ENCODE measurements at regions not wholly inside any gene's neighbourhood (a gene's known extent, or its start where the extent isn't known, plus 50 kb on each side); places are given as distances from the start of the nearest gene placed in this dataset.

DNA sequence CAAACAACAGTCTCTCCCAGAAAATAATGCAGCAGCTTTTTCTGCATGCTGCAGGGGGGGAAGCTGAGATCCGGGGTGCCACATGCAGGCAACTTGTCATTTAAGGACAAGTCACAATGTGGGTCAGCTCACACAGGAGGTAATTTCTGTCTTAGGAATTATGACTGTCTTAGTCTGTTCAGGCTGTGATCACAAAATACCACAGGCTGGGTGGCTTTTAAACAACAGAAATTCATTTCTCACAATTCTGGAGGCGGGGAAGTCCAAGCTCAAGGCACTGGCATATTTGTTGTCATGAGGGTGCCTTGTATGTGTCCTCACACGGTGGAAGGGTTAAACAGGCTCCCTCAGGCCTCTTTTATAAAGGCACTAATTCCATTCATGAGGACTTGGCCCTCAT is 127.7 kb downstream of the DIRAS2 start:
- H4K12ac ChIP-seq (ENCODE audit: low read depth, low read length) = no peak overlapping the region
- H3K14ac ChIP-seq (ENCODE audit: low read length) = no peak overlapping the region
- no peaks in the 10 kb centered on the region for H3K36me3 ChIP-seq (ENCODE audit: control insufficient read depth in 1 of 2, insufficient read depth in 2 of 2, low read length in 2 of 2)
- H3K79me2 ChIP-seq (ENCODE audit: control insufficient read depth, insufficient read depth, low read length, poor library complexity) = no peaks in the 10 kb centered on the region
- no peak overlapping the region for H2AK5ac ChIP-seq (ENCODE audit: low read length)
- no peaks in the 10 kb centered on the region for H3K27me3 ChIP-seq (ENCODE audit: insufficient read depth, low read length)
- H4K91ac ChIP-seq (ENCODE audit: low read depth, low read length) = no peak overlapping the region
- no peak overlapping the region for H3K9ac ChIP-seq (ENCODE audit: low read length)
- H3K27ac ChIP-seq (ENCODE audit: low read depth, low read length) = no peak overlapping the region
- DNase-seq = peak; percentile 24 to 68
- H3K4ac ChIP-seq (ENCODE audit: low read depth, low read length) = no peak overlapping the region
- no peak overlapping the region for H3K4me3 ChIP-seq (ENCODE audit: low read depth, low read length)
- H3K4me2 ChIP-seq (ENCODE audit: low read length) = no peak overlapping the region
- H3K23ac ChIP-seq (ENCODE audit: low read length) = no peak overlapping the region
- H2BK120ac ChIP-seq (ENCODE audit: insufficient read depth, low read length, poor library complexity) = no peak overlapping the region
- H2AFZ ChIP-seq (ENCODE audit: insufficient read depth, low read length, poor library complexity) = no peak overlapping the region
- no peak overlapping the region for H2BK5ac ChIP-seq (ENCODE audit: low read depth, low read length, poor library complexity)
- H3K9me3 ChIP-seq (ENCODE audit: insufficient read depth, low read depth, low read length) = no peaks in the 10 kb centered on the region
- H3K18ac ChIP-seq (ENCODE audit: low read length) = no peak overlapping the region
- no peak overlapping the region for H2BK12ac ChIP-seq (ENCODE audit: low read length)
- no CpG with 5 or more reads among the region's 3 CpGs for WGBS (ENCODE audit: extremely low coverage, insufficient coverage, insufficient read length)
- H3K4me1 ChIP-seq (ENCODE audit: control insufficient read depth in 1 of 2, insufficient read depth in 2 of 2, low read length in 2 of 2) = peaks cover 9 to 10% of the 10 kb centered on the region in 2 experiments
- no peak overlapping the region for H4K8ac ChIP-seq (ENCODE audit: low read depth, low read length)
- no peaks in the 10 kb centered on the region for H3K79me1 ChIP-seq (ENCODE audit: low read length)

DNA sequence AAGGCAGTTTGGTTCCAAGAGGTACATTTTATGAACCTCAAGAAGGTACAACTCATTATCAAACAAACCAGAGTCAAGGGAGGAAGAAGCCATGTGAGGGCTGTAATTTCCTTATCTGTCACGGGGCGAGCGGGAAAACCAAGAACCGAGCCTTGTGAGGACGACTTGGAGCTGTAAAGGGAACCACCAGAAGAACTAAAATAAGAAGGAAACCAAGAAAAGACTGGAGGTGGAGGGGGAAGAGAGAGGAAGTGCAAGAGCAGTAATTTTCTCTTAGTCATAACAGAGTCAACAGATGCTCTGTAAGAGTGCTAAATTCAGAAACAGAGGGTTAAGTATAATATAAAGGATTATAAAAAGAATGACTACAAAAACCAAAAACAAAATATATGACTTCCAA is 127.1 kb downstream of the DIRAS2 start:
- Histone ChIP-seq H3K4me3 (ENCODE audit: low read depth, low read length) (no peak overlapping the region), H3K9me3 (ENCODE audit: insufficient read depth, low read depth, low read length) (no peaks in the 10 kb centered on the region), H3K4me1 (ENCODE audit: control insufficient read depth in 1 of 2, insufficient read depth in 2 of 2, low read length in 2 of 2) (peaks cover 9 to 10% of the 10 kb centered on the region in 2 experiments), H2BK120ac (ENCODE audit: insufficient read depth, low read length, poor library complexity) (no peak overlapping the region), H3K4ac (ENCODE audit: low read depth, low read length) (no peak overlapping the region), H3K36me3 (ENCODE audit: control insufficient read depth in 1 of 2, insufficient read depth in 2 of 2, low read length in 2 of 2) (no peaks in the 10 kb centered on the region), H4K8ac (ENCODE audit: low read depth, low read length) (no peak overlapping the region), H4K12ac (ENCODE audit: low read depth, low read length) (no peak overlapping the region), H2AK5ac (ENCODE audit: low read length) (no peak overlapping the region), H3K23ac (ENCODE audit: low read length) (no peak overlapping the region), H3K27ac (ENCODE audit: low read depth, low read length) (no peak overlapping the region), H3K79me1 (ENCODE audit: low read length) (no peaks in the 10 kb centered on the region), H3K14ac (ENCODE audit: low read length) (no peak overlapping the region), H3K79me2 (ENCODE audit: control insufficient read depth, insufficient read depth, low read length, poor library complexity) (no peaks in the 10 kb centered on the region), H2BK5ac (ENCODE audit: low read depth, low read length, poor library complexity) (no peak overlapping the region), H3K9ac (ENCODE audit: low read length) (no peak overlapping the region), H3K4me2 (ENCODE audit: low read length) (no peak overlapping the region), H2BK12ac (ENCODE audit: low read length) (no peak overlapping the region), H3K27me3 (ENCODE audit: insufficient read depth, low read length) (no peaks in the 10 kb centered on the region), H4K91ac (ENCODE audit: low read depth, low read length) (no peak overlapping the region), H2AFZ (ENCODE audit: insufficient read depth, low read length, poor library complexity) (no peak overlapping the region), H3K18ac (ENCODE audit: low read length) (no peak overlapping the region)
- no peak for DNase-seq
- no CpG with 5 or more reads among the region's 5 CpGs for WGBS (ENCODE audit: extremely low coverage, insufficient coverage, insufficient read length)

DNA sequence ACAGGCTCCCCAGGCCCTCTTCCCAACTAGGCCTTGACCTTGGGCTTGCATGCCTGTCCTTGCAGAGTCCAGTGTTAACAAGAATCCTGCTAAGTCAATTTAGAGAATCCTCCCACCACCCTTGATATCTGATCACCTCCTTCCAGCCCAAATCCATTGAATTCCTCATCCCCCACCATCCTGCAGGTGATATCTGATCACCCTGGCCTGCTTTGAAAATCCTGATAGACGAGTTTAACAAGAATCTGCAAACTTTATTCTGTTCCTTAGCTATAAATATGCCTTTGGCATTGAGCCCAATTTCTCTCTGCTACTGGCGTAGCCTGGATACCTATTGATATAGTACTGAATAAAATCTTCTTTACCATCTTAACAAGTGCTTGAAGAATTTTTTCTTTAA is 125.5 kb downstream of the DIRAS2 start:
- Histone ChIP-seq H2BK12ac (ENCODE audit: low read length) (peak overlapping the region; percentile 32), H2BK120ac (ENCODE audit: insufficient read depth, low read length, poor library complexity) (no peak overlapping the region), H2AFZ (ENCODE audit: insufficient read depth, low read length, poor library complexity) (no peak overlapping the region)

DNA sequence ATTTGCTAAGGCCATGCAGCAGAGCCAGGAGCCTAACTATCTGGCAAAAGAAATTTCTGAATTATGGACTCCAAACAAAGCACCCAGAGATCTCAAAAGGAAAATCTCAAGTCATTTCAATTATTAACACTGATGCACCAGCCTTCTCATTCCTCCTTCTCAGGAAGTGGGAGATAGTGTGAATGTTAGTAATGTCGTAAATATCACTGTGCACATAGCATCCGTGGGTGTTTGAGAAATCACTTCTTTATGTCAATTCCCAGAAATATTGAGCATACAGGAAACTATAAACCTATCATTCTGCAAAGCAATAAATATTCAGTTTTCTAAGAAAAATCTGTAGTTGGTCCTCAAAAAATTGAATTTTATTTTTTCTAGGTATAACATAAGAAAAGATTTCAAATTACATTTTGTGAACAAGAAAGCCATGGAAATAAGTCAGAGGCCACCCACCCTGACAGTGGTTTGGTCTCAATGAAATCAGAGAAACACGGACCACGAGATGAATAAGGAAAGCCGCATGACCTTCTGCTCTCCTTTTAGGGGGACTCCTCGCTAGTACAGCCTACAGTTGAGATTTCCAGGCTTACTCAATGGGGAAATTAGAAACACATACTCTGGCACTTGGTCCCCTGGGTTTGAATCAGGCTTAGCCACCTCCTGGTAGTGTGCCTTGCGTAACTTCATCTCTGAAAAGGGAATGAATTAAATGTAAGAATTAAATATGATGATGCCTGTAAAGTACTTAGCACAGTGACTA is 120.6 kb downstream of the DIRAS2 start:
- Histone ChIP-seq H3K9me3 (ENCODE audit: insufficient read depth, low read depth, low read length) (no peaks in the 10 kb centered on the region), H3K9ac (ENCODE audit: low read length) (no peak overlapping the region), H4K8ac (ENCODE audit: low read depth, low read length) (no peak overlapping the region), H3K23ac (ENCODE audit: low read length) (no peak overlapping the region), H2BK12ac (ENCODE audit: low read length) (no peak overlapping the region), H3K18ac (ENCODE audit: low read length) (no peak overlapping the region), H3K79me2 (ENCODE audit: control insufficient read depth, insufficient read depth, low read length, poor library complexity) (no peaks in the 10 kb centered on the region), H3K4me3 (ENCODE audit: low read depth, low read length) (no peak overlapping the region), H3K14ac (ENCODE audit: low read length) (no peak overlapping the region), H3K4me2 (ENCODE audit: low read length) (no peak overlapping the region), H2AK5ac (ENCODE audit: low read length) (no peak overlapping the region), H3K4me1 (ENCODE audit: control insufficient read depth in 1 of 2, insufficient read depth in 2 of 2, low read length in 2 of 2) (peaks cover 5 to 6% of the 10 kb centered on the region in 2 experiments), H2BK5ac (ENCODE audit: low read depth, low read length, poor library complexity) (no peak overlapping the region), H3K79me1 (ENCODE audit: low read length) (no peaks in the 10 kb centered on the region), H3K4ac (ENCODE audit: low read depth, low read length) (no peak overlapping the region), H3K27ac (ENCODE audit: low read depth, low read length) (no peak overlapping the region), H3K36me3 (ENCODE audit: control insufficient read depth in 1 of 2, insufficient read depth in 2 of 2, low read length in 2 of 2) (no peaks in the 10 kb centered on the region), H3K27me3 (ENCODE audit: insufficient read depth, low read length) (no peaks in the 10 kb centered on the region), H4K12ac (ENCODE audit: low read depth, low read length) (no peak overlapping the region), H4K91ac (ENCODE audit: low read depth, low read length) (no peak overlapping the region), H2AFZ (ENCODE audit: insufficient read depth, low read length, poor library complexity) (no peak overlapping the region), H2BK120ac (ENCODE audit: insufficient read depth, low read length, poor library complexity) (no peak overlapping the region)
- DNase-seq = no peak
- no CpG with 5 or more reads among the region's 7 CpGs for WGBS (ENCODE audit: extremely low coverage, insufficient coverage, insufficient read length)

More for the DNA sequence above, 125.5 kb downstream of the DIRAS2 start:
- H3K4me3 ChIP-seq (ENCODE audit: low read depth, low read length) = no peak overlapping the region
- peaks cover 9 to 10% of the 10 kb centered on the region in 2 experiments for H3K4me1 ChIP-seq (ENCODE audit: control insufficient read depth in 1 of 2, insufficient read depth in 2 of 2, low read length in 2 of 2)
- no peak overlapping the region for H3K23ac ChIP-seq (ENCODE audit: low read length)
- no peak overlapping the region for H3K9ac ChIP-seq (ENCODE audit: low read length)
- no peak overlapping the region for H2AK5ac ChIP-seq (ENCODE audit: low read length)
- no peaks in the 10 kb centered on the region for H3K79me2 ChIP-seq (ENCODE audit: control insufficient read depth, insufficient read depth, low read length, poor library complexity)
- no CpG with 5 or more reads among the region's 2 CpGs for WGBS (ENCODE audit: extremely low coverage, insufficient coverage, insufficient read length)
- no peaks in the 10 kb centered on the region for H3K27me3 ChIP-seq (ENCODE audit: insufficient read depth, low read length)
- no peak overlapping the region for H3K4ac ChIP-seq (ENCODE audit: low read depth, low read length)
- no peaks in the 10 kb centered on the region for H3K36me3 ChIP-seq (ENCODE audit: control insufficient read depth in 1 of 2, insufficient read depth in 2 of 2, low read length in 2 of 2)
- H3K79me1 ChIP-seq (ENCODE audit: low read length) = no peaks in the 10 kb centered on the region
- H3K14ac ChIP-seq (ENCODE audit: low read length) = no peak overlapping the region
- no peak overlapping the region for H4K12ac ChIP-seq (ENCODE audit: low read depth, low read length)
- H3K18ac ChIP-seq (ENCODE audit: low read length) = no peak overlapping the region
- H3K9me3 ChIP-seq (ENCODE audit: insufficient read depth, low read depth, low read length) = no peaks in the 10 kb centered on the region
- H4K91ac ChIP-seq (ENCODE audit: low read depth, low read length) = no peak overlapping the region
- H3K4me2 ChIP-seq (ENCODE audit: low read length) = peak overlapping the region; percentile 28
- DNase-seq = peak; percentile 38 to 87
- H4K8ac ChIP-seq (ENCODE audit: low read depth, low read length) = no peak overlapping the region
- no peak overlapping the region for H2BK5ac ChIP-seq (ENCODE audit: low read depth, low read length, poor library complexity)
- H3K27ac ChIP-seq (ENCODE audit: low read depth, low read length) = no peak overlapping the region
